SIG-M5 treated with dmso at 0.1 percent for 504 hours (cell line): ENCODE measurements at regions not wholly inside any gene's neighbourhood (a gene's known extent, or its start where the extent isn't known, plus 50 kb on each side); places are given as distances from the start of the nearest gene placed in this dataset.

Experiments used
- DNase-seq: peaks from one replicate; lab custom pipeline; 2025; ENCODE audit not compliant: unreplicated experiment; lab: John Stamatoyannopoulos, UW

DNA sequence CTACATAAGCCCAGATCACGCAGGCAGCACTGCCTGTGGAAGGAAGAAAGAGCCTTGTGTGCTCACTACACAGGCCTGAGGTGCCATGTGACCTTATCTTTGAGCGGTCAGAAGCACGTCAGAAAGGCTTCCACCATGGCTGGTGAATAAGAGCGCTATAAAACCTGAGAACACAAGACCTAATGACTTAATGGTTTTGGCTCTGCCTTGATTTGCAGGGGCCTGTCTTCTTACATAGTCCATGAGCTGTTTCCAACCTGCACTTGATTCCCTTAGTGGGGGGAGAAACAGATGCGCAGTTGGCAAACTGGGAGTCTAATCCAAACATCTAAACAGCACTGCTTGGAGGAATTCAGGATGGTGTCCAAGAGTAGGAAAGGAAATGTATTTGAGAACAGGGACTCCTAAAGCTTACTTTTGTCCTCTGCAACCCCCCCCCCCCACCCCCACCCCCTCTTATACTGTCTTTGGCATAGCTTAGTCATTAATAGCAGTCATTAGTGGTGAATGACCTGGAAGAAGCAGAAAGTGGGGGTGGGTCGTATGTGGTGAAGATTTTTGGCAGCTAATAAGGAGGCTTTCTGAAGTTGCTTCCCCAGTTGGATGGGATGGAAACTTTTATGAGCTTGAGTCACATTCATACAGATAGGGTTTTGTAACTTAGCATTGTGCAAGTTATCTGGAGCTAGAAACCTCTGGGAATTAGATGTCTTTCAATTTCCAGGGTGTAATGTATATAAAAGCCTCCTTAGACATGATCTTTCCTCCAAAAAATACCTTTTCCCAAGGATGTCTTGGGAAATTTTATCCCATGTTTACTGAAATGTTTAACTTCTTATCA lies 454.1 kb downstream of the MEIS1 start:
- no peak for DNase-seq

DNA sequence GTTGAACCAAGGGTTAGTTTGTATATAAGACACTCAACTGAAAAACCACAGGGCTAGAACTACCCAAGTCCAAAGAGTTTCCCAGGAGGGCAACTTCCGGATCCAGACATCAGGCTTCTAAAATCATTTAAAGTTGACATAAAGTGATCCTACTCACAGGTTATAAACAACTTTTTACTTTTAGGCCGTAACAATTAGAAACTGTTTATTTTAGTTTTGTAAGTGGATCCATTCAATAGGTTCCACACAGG lies 454.6 kb downstream of the MEIS1 start:
- no peak for DNase-seq

DNA sequence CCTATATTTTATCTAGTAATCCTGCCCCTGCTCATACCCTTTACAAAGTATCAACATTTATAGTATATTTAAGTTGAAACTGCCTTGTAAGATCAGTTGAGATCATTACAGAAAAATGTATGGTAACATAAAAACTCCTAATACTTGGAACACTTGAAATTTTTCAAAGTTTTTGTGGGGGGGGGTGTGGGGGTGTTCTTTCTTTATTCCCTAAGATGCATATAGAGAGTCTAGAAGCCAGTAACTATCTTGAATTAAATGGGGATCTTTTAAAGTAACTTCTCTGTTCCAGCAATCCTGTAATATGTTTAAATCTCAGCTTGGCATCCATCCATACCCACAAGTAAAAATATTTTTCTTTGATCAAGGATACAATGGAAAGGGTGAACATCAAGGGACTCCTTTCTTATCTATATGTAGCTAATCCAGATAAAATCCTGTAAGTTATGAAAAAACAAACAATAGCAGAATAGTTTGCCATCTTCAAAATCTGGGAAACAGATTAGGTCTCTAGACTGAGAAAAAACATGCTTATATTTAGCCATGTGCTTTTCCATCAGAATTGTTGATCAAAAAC lies 455.3 kb downstream of the MEIS1 start:
- DNase-seq: no peak

DNA sequence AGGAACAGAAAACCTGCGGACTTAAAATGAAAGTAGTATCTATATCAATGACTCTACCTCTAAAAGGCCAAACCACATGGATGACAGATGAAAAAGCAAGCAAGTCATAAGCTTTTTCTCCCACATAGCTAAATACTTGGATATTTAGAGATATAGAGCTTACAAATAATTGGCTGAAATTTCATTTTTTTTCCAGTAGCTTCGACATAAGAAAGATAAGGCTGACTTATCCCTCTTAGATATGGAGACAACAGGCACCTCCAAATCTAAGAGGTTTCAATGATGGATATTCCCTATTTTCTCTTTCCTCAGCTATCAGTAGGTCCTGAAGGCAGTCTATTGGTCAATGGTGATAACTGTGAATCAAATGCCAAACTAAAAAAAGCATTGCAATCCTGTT lies 460.3 kb downstream of the MEIS1 start:
- DNase-seq: no peak

DNA sequence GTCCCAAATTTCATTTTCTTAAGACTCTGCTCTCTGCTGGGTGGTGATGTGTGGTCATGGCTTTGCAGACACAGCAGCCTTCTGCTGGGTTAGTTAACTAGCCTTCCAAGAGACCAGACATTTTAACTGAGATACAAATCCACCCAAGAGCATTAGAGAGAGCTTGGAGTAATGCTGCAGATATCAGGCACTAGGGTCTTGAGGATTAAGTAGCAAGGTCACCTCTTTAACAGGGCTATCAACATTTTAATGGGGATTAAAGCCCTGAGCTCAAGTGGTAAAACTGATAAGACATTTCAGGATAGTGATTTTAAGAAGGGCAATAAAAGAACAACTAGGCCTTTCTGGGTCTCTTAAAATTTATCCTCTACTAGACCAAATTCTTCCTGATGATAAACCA lies 461.2 kb downstream of the MEIS1 start:
- no peak for DNase-seq

DNA sequence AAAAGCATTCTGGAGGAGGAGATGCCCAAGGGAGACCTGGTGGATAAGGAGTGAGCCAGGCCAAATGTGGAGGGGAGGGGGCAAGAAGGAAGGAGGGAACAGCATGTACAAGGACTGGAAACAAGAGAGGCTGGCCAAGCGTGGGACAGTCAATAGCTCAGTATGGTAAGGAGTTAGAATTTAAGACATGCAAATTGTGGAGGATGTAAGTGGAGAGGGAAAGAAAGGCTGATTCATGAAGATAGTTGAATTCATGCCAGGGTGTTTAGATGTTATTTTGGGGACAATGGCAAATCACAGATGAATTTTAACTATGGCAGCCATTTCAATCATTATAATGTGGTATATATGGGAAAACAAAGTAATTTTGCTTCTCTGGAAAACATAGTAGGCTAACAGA lies 462.3 kb downstream of the MEIS1 start:
- no peak for DNase-seq

DNA sequence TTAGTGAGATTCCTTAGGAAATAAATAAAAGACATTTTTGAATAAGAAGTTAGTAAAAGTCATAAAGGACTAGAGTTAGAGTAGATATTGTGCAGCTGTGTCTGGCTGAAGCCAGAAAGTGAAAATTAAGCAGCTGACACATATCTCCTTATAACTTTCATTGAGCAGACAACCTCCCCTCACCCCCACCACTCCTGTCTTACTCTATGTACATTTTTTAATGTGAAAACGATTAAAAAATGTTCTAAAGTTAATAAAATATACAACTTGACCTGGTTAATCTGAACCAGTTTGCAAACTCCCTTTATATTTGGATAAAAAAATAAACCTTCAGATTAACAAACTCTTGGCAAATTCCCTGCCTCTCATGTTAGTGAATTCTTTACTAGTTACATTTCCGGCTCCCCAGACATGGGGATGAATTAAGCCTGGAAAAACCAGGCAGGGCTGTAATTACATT lies 462.8 kb downstream of the MEIS1 start:
- no peak for DNase-seq

DNA sequence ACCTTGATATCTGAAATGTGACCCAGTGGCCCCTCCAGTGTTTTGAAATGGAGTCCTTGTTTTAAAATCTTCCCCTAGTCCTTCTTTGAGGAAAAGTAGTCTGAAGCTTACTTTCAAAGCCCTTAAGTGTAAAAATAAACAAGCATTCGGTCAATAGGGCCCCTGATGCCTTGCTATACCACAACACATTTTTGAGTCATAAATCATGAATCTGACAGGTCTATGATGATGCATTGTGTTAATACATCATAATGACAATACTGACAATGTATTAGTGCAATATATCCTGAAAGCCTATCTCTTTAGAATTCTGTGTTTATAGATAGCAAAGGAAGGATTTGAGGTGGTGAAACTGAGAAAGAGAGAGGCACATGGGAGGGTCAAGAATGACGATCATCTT lies 464.2 kb downstream of the MEIS1 start:
- no peak for DNase-seq

DNA sequence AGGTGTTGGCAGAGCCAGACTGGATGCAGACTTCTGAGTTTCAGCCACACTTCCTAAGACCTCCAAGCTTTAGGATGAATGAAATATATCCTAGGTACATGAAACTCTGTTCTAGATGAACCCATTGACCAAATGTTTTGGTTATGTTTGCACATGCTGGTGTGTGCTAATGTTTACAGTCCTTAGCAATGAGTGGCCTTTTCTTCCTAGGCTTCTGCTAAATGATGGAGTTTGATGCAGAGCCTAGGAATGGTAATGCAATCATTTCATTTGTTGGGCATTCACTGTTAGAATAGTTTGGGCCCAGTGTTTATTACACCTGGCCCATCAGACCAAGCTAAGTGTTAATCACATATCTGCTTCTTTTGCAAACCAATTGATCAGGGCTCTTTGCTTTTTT lies 464.7 kb downstream of the MEIS1 start:
- no peak for DNase-seq

DNA sequence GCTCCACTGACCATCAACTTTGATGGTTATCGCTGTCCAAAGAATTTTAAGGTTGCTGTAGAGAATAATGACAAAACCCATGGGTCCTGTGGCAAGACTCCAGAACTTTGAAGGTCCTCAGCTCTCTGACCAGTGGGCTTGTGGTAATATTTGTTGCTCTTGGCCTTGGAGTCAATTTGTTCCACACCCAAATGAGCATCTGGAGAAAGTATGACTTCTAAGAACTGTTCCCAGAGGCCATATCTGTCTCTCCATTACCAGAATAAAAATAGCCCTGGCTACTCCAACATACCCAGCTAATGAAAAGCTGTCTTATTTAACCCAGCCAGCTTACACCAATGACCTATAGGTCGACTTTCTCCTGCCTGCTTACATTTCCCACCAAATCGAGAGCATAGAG lies 466.4 kb downstream of the MEIS1 start:
- no peak for DNase-seq

DNA sequence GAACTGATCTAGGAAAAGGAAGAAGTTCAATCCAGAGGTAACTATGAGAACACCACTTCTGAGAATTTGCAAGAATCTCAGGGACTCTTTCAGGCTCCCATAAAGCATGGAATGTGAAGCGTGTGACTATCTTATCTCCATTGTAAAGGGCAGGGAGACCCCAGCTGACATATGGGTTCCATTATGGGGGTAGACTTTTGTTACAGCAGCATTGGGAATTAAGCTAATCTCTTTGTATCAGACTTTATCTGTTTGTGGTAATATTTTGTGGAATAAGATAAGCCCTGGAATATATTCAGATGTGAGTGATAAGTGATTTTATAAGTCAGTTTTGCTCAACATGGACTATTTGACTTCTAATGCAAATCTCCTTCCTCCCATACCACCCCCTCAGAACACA lies 468.3 kb downstream of the MEIS1 start:
- no peak for DNase-seq

DNA sequence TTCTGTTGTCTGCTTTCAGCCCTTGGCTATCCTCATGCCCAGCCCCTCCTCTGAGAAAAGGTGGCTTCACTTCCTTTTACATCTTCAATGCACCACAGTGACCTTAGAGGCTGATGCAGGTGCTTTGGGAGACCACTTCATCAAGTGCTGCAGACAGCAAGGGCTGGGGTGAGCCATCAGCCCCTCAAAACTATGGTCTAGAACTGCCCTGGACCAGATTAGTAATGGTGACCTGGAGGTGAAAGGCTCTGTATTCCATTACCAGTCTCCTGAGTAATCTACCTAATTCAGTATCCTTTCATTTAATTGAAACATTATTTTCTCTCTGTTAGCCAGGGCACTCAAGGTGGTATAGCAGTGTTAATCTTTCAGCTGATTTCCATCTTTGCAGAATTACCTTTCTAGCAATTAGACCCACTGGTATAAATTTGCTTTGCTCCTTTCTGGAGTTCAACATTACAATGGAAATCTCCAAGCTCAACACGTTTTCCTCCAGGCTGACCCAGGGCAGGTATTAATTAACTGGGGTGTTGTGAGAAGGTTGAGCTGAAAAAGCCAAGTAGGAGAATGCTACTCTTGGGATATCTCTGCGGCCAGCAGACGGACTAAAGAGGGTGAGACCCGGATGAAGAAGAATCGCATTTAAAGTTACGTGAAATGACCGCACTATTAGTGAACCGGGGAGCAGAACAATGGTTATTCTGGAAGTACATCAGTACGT lies 469.0 kb downstream of the MEIS1 start:
- no peak for DNase-seq

DNA sequence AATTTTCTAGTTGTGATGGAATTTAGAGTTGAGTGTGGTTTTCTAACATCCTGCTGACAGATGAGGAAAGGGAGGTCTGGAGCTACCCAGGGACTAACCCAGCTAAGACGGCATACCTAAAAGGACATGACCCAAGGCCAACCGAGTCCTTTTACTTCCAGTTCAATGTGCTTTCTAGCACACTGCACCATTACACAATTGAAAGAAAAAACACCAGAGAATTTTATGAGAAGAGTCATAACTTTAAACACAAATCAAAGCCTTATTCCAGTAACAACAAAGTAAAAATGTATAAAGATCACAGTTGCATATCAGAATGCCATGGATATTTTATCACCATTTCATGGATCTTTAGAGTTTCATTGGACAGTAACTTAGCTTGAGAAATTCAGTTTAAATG lies 480.3 kb downstream of the MEIS1 start:
- no peak for DNase-seq

DNA sequence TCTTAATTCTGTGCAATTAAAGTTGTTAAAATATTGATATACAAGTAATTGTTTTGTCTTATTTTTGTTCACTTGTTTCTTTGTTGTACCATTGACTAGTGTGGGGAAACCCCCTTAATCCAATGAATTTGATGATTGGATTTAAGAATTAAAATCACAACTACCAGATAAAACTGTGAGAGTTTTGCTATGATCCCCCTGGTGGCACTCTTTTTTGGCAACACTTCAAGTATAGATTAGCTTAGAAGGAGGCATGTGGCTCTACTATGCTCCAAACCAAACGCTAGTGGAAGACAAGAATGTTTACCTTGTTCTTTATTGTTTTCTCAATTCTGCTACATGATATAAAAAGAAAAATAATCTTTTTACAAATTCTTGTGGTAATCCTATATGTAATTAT lies 477.8 kb upstream of the ETAA1 start:
- DNase-seq: no peak

DNA sequence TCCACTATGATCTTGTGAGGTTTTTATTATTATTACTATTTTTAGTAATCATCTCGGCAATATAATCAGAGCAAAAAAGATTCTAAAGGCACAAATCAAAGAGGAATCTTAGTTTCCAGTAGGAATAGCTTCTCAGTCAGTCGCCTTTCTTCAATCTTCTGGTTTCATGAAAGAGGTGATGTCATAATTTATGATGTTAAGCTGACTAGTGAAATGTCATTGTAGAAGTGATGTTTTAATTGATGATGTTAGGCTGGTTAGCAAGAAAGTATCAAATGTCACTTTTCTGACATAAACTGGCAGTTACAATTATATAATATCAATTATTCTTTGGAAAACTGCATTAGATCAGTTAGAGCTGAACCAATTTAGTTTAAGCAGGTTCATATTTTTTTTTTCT lies 476.7 kb upstream of the ETAA1 start:
- DNase-seq: no peak

DNA sequence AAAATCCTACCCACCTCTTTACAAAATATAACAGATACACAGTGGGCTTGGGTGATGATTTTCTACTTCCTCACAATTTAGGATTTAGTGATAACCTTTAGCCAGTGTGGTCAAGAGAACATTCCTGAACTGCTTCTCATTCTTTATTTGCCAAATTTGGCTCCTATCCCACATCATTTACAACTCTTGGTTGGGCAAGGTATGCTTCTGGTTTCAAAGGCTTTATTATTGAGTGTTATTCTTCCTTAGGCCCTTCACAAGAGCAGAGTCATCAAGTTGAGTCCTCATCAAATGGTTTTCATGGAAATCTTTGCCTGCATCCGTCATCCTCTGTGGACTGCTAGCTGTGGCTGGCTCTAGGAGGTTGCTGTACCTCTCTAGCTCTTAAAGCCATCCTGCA lies 472.0 kb upstream of the ETAA1 start:
- no peak for DNase-seq

DNA sequence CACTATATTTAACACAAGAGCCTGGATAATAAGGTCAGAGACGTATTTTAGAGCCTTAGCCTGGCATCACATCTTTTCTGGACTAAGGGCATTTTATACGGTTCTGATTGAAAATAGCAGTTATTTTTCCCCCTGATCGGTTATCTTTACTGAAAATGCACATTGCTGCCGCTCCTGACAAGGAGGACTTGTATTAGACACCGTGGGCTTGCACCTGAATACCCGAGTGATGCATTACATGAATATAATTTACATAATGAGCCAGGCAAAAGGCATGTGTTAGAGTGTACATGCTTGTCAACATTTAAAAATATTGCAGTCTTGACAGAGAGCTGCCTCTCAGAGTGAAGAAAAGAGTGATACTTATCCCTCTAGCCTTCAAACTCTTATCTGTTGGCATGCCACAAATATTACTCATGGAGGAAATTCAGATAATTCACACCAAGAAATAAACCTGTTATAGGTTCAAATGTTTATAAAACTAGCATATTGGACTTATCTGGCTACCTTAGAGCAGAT lies 470.5 kb upstream of the ETAA1 start:
- no peak for DNase-seq

DNA sequence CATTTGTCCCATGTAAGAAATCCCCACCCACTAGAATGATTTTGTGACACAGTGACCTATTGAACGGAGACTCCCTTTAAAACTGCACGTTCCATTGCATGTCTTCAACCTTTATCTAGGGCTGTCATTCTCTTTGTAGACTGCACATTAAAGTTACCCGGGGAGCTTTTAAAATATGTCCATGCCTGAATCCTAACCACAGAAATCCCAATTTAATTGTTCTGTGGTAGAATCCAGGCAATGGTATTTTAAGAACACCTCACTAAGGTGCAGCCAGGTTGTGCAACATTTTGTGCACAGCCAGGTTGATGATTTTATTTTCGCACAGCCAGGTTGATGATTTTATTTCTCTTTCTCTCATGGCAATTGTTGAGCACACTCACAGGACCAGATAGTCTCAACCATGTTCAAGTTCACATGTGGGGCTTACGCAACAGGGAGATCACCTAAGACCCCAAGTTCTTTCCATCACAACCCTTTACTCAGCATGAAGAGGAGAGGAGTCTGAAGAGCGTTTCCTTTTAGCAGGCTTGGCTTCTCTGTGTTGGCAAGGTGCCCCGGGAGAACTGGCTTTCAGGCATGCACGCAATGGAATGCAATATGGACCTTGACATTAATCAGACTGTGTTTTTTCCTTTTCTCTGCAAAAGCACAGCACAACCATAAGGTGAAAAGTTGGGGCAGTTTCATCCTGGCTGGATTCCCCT lies 467.3 kb upstream of the ETAA1 start:
- DNase-seq: peak; percentile 4

DNA sequence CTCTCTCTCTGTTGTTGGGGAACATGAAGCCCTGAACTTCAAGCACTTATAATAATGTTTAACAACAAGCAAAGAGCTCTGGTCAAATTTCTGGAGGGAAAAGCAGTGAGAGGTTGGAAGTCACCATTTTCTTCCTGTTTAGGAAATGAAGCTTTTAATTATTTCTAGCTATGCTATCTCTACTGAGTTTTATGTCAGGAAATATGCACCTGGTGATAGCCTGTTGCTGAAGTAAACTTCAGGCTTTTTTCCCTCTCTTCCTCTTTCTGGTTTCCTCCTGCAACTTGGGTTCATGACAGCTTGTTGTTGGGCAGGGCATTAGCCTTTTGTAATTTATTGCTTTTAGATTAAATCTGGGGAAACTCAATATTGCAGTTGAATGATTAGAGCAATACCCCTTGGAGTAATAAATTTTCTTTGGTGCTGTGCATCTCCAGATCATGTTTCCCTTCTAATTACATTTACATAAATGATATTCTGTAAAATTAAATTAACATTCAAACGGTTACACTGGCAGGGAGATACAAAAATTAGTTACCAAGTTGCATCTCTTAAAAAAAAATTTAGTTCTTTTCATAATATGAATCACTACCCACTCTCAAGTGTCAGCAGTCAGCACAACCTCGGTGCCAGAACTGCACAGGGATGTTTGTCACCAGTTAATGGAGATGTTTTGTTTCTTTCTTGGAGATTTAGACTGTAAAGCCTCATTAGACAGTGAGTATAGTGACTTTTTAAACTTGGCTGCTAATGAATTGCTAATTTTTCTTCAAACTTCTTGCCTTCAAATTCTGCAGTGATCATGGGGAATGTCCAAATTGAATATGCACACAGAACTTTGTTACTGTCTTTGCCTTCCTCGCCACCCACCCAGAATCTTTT lies 466.6 kb upstream of the ETAA1 start:
- DNase-seq: no peak

DNA sequence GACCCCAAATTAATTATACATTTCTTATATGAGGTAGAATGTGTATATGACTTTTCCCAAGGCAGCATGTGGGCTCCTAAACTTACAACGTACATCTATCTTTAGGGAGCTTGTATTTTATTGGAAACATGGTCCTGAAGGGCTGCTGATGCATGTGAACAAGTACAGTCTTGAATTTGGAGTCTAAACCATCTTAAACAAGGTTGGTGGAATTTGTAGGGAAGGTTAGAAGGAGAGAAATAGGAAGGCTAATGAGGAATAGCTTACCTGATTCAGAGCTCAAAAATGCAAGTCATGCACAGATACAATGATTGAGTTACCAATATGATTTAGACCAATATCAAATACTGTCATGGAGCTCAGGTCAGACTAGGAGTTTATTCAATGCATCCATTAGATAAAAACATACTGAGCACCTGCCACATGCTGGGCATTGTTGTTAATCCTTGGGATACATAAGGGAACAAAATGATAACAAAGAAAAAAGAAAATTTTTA lies 458.6 kb upstream of the ETAA1 start:
- no peak for DNase-seq
